ENCODE measurements at regions not wholly inside any gene's neighbourhood (a gene's known extent, or its start where the extent isn't known, plus 50 kb on each side); places are given as distances from the start of the nearest gene placed in this dataset.

DNA sequence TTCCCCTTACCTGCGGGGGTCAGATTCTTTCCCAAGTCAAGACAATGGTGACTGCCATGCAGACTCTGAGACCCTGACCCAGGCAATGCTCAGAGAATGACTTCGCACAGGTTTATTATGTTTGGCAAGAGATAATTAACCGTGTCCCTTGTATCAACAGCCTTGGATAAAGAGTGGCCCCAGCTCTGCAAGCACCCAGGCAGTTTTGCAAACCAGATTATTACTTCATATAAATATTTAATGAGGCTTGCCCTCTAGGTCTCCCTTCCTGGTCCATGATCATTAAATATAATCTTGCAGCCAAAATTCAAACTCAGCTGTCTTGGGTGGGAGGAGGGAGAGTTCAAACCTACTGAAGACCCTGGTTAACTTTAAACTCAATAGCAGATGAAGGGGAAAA lies 156.5 kb downstream of the ANKRD60 start:
- TF ChIP-seq, protein P1, sequence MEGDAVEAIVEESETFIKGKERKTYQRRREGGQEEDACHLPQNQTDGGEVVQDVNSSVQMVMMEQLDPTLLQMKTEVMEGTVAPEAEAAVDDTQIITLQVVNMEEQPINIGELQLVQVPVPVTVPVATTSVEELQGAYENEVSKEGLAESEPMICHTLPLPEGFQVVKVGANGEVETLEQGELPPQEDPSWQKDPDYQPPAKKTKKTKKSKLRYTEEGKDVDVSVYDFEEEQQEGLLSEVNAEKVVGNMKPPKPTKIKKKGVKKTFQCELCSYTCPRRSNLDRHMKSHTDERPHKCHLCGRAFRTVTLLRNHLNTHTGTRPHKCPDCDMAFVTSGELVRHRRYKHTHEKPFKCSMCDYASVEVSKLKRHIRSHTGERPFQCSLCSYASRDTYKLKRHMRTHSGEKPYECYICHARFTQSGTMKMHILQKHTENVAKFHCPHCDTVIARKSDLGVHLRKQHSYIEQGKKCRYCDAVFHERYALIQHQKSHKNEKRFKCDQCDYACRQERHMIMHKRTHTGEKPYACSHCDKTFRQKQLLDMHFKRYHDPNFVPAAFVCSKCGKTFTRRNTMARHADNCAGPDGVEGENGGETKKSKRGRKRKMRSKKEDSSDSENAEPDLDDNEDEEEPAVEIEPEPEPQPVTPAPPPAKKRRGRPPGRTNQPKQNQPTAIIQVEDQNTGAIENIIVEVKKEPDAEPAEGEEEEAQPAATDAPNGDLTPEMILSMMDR (IDR thresholded peaks at IDR 0.05; ENCODE audit: extremely low read depth in 1 of 2, insufficient read depth in 1 of 2, low read depth in 1 of 2, low read length in 2 of 2) = no peak
- TF ChIP-seq, protein P2, sequence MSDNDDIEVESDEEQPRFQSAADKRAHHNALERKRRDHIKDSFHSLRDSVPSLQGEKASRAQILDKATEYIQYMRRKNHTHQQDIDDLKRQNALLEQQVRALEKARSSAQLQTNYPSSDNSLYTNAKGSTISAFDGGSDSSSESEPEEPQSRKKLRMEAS (IDR thresholded peaks at IDR 0.05; ENCODE audit: insufficient read depth, insufficient read length) = no peak
- no peak for TF ChIP-seq EZH2 (IDR thresholded peaks at IDR 0.05; ENCODE audit: borderline replicate concordance, low read depth, low read length, severe bottlenecking)
- no peak for TF ChIP-seq POLR2A (IDR thresholded peaks at IDR 0.05; ENCODE audit: low read depth, low read length)
- TF ChIP-seq JUN (IDR thresholded peaks at IDR 0.05; ENCODE audit: borderline replicate concordance, insufficient read depth, insufficient read length, low read depth) = no peak
- no peak for TF ChIP-seq MYC (IDR thresholded peaks at IDR 0.05; ENCODE audit: low read depth, low read length)
